LNCAP (cell line): ENCODE measurements at regions not wholly inside any gene's neighbourhood (a gene's known extent, or its start where the extent isn't known, plus 50 kb on each side); places are given as distances from the start of the nearest gene placed in this dataset.

Experiments used
- TF ChIP-seq, protein P1 (sequence below): fragments of 450-650 bp; IDR thresholded peaks from 2 replicates; pipeline ENCODE4 v1.5.1; 2017; ENCODE audit warnings: mild to moderate bottlenecking

DNA sequence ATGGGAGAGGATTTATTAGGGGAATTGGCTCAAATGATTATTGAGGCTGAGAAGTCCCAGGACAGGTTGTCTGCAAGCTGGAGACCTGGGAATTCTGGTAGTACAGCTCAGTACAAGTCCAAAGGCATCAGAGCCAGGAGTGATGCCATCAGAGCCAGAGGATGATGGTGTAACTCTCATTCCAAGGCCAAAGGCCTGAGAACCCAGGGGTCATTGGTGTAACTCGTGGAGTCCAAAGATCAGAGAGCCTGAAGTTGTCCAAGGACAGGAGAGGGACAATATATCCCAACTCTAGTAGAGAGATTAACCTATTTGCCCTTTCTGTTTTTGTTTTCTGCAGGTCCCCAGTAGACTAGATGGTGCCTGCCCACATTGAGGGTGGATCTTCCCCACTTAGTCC is 134.3 kb downstream of the MAP3K21 start:
- TF ChIP-seq, protein P1, sequence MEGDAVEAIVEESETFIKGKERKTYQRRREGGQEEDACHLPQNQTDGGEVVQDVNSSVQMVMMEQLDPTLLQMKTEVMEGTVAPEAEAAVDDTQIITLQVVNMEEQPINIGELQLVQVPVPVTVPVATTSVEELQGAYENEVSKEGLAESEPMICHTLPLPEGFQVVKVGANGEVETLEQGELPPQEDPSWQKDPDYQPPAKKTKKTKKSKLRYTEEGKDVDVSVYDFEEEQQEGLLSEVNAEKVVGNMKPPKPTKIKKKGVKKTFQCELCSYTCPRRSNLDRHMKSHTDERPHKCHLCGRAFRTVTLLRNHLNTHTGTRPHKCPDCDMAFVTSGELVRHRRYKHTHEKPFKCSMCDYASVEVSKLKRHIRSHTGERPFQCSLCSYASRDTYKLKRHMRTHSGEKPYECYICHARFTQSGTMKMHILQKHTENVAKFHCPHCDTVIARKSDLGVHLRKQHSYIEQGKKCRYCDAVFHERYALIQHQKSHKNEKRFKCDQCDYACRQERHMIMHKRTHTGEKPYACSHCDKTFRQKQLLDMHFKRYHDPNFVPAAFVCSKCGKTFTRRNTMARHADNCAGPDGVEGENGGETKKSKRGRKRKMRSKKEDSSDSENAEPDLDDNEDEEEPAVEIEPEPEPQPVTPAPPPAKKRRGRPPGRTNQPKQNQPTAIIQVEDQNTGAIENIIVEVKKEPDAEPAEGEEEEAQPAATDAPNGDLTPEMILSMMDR, result no peak

GRCh38 chr1:233463333-233463732 is 135.8 kb downstream of the MAP3K21 start:
- TF ChIP-seq, protein P1, result no peak

- TF ChIP-seq, protein P1, result no peak
Measured at GRCh38 chr1:233465745-233466343, 138.3 kb downstream of the MAP3K21 start.

DNA sequence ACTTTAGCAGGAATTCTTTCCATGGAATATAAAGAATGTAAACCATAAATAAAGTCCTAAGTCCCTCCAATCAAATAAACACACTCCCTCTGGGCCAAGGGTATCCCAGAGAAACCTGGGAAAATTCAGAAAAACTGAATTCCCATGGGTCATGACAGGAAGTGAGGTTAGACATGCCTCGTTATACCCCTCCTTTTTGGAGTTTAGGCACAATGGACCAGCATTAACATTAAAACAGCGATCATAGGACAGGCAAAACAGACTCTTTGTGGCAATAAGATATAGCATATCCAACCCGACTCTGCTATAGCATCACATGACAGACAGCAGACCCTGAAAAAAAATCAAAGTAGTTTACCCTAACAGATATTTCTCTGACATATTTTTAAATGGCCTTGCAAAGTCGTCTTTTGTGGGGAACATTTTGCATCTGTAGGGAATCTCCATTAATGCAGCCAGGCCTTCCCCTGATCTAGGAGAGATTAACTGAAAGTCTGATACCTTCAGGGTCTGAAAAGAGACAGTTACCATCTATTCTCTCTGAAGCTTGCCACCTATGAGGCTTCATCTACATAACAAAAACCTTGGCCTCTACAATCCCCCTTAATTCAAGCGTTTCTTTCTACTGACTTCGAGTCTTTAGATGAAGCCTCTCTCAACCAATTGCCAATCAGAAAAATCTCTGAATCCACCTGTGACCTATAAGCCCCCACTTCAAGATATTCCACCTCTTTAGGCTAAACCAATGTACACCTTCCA is 143.0 kb upstream of the KCNK1 start:
- TF ChIP-seq, protein P1, result no peak

DNA sequence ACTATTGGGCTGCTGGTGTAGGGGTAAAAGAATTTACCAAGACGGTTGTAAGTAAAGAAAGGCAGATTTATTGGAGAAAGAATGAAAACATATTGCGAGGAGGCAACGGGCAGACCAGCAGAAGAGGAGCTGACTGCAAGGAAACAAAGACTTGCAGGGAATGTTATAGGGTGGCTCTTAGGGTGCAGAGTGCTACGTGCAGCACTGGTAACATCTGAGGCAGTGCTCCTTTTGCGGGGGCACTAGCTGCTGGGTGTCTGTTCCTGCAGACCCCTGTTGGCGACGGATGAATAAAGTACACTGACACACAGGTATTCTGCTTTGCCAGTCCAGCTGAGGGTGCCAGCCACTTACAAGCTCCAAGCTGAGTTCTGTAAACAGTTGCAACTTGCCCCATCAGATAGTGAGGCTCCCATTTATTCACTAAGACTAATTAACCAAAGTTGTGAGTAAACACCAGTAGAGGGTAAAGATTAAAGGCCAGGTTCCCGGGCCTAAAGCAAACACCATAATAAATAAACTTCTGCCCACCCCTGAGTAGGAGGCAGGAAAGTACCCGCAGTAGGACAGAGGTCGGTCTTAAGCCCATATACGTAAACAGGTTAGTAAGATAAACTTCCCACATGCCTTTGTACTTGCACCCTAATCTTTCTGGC is 140.2 kb upstream of the KCNK1 start:
- TF ChIP-seq, protein P1, result no peak

DNA sequence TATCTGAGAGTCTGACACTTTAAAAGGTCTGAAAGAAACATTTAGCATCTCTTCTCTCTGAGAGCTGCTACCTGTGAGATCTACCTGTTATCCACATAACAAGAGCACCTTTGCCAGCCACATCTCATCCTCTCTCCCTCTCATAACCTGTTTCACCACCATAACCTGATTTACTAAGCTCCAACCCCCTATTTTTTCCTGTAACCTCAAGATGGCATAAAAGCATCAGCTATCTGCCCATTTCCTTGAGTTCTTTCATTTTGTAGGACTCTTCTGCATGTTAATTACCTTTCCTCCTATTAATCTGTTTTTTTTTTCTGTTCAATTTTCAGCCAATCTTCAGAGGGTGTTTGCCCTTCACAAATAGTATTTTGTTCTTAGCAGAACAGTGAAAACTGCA is 136.5 kb upstream of the KCNK1 start:
- TF ChIP-seq, protein P1, result peak; percentile 31; the same call in 1 of the 2 replicates

DNA sequence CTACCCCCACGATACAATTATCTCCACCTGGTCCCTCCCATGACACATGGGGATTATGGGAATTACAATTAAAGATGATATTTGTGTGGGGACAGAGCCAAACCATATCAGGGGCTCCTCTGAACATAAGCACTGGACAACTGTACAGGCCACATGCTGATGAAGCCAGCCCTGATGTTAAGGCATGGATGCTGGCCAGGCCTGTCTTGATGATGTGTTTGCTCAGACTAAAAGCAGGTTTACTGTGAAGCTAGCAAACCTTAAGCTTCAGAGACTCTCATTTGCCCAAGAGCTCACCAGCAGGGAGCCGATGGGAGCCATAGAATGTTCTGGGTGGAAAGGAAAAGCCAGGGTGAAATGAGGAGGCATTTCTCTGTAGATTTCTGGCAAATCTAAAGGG is 135.3 kb upstream of the KCNK1 start:
- TF ChIP-seq, protein P1, result no peak
